ENCODE measurements at regions not wholly inside any gene's neighbourhood (a gene's known extent, or its start where the extent isn't known, plus 50 kb on each side); places are given as distances from the start of the nearest gene placed in this dataset.

DNA sequence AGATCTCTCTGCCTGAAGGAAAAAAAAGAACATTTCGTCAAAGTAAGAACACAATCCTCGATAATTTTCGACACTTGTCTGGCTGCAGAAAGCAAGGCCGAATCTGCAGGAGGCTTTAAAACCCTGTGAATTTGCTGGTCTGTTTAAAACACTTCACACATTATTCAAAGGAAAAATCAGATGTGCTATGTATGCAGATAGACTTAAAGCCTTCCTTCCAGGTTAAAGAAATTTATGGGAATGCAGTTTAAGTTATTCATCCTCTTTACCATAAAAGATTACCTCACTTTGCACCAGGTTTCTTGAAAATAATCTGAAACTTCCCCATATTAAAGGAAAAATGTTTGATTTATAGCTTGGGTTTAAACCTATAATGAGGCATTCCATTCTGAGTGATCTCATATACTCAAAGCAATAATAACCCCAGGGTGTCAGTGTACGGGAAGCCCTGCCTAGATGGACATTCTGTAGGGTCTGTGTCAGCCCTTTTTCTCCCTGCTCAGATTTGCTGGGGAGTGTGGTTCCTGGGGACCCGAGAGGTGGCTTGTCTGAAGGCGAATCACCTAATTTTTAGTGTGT is 323.5 kb upstream of the SLC24A2 start:
- DNase-seq: no peak

- no peak for DNase-seq
Measured at GRCh38 chr9:20111173-20111843, 322.5 kb upstream of the SLC24A2 start.

DNA sequence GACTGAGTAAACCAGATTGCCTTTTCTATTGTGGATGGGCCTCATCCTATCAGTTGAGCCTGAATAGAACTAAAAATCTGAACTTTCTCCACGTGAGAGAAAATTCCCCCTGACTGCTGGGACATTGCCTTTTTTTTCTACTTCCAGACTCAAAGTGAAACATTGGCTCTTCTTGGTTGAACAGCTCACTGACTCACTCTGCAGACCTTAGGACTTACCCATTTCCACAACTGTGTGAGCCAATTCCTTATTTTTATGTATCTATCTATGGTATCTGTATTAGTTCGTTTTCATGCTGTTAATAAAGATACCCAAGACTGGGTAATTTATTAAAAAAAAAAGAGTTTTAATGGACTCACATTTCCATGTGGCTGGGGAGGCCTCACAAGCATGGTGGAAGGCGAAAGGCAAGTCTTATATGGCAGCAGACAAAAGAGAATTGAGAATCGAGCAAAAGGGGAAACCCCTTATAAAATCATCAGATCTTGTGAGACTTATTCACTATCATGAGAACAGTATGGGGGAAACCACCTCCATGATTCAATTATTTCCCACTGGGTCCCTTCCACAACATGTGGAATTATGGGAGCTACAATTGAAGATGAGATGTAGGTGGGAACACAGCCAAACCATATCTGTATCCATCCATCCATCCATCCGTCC is 306.7 kb upstream of the SLC24A2 start:
- no peak for DNase-seq

GRCh38 chr9:20092561-20092960 is 303.7 kb upstream of the SLC24A2 start:
- DNase-seq: no peak

DNA sequence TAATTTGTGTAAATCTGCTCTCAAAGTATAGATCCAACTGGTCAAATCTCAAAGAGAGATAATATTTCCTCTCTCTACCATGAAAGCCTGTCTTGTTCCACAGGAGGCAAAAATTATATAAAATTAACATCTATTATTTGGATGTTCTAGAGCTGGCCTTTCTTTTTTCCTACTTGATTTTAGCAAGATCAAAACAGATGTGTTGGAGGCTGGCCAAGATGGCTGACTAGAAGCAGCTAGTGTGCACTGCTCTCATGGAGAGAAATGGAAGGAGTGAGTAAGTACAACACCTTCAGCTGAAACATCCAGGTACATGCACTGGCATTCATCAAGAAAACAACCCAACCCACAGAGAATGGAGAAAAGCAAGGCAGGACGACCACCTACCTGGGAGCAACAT is 298.6 kb upstream of the SLC24A2 start:
- DNase-seq: no peak

GRCh38 chr9:20085842-20086241 is 297.0 kb upstream of the SLC24A2 start:
- DNase-seq: no peak

DNA sequence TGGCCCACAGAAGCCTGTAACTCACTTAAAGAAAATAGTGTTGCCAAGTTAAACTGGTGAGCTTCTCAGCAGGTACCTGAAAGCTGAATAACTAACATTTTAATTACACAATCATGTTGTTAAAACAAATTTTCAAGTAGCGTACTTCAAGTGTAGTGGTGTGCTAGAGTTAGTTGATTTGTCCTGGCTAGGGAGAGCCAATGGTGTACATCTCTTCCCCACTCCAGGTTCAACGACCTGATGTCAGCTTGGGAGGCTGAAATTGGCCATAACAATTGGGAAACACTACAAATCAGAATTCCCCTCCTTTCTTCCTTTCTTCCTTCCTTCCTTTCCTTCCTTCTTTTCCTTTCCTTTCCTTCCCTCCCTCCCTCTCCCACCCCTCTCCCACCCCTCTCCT is 295.3 kb upstream of the SLC24A2 start:
- DNase-seq: no peak

- DNase-seq: no peak
Measured at GRCh38 chr9:20083390-20083789, 294.6 kb upstream of the SLC24A2 start.

- no peak for DNase-seq
Measured at GRCh38 chr9:20082831-20083230, 294.0 kb upstream of the SLC24A2 start.

GRCh38 chr9:20082406-20082805 is 293.6 kb upstream of the SLC24A2 start:
- no peak for DNase-seq

DNA sequence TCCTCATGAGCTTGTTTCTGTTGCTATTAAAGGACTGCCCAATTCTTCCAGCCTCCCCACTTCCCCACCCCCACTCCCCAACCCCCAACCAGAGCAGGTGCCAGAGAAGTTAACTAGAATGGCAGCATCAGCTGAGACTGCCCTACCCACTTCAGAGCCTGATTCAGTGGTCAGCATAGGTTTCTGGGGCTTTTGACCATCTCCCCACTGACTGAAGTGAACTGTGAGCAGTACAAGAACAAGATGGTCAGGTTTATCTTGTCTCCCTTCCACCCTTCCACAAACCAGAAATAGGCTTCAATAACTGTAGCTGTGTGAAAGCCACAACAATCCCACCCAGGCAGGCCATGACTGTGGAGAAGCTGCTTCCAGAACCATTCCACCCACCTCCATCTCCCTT is 289.4 kb upstream of the SLC24A2 start:
- no peak for DNase-seq

- DNase-seq: no peak
Measured at GRCh38 chr9:20074291-20074690, 285.5 kb upstream of the SLC24A2 start.

DNA sequence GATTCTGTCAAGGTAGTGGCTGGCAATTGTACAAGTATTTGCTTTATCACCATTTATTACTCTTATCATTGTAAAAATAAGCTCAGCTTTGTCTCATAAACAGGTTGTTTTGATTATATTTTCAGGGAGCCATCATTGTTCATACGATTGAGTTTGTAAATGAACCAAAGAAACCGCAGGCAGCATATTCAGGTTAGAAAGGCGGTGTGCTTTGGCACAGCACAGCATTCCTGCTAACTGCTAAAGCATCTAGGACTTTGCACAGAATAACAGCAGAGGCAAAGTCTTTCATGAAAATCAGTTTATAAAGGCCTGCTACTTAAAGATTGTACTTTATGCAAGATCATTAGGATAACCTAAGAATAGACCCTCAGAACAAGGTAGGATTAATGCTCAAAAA is 281.5 kb upstream of the SLC24A2 start:
- DNase-seq: no peak

GRCh38 chr9:20065796-20066700 is 277.2 kb upstream of the SLC24A2 start:
- DNase-seq: no peak

DNA sequence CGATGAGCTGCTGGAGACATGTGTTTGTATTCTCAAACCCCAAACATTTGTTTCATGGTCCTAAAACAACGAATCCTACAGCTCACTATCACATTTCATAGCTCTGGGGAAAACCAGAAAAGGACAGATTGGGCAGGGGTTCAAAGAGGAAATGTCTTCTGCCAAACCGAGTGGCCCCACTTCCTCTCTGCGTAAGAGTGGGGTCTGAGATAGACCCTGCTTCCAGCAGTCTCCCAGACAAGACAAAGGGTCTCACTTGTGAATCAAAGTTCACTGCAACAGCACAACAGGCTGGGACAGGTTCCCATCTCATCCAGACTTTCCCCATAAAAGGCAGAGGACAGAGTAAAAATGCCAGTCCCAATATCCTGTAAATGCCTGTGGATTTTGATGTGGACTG is 276.2 kb upstream of the SLC24A2 start:
- DNase-seq: no peak

DNA sequence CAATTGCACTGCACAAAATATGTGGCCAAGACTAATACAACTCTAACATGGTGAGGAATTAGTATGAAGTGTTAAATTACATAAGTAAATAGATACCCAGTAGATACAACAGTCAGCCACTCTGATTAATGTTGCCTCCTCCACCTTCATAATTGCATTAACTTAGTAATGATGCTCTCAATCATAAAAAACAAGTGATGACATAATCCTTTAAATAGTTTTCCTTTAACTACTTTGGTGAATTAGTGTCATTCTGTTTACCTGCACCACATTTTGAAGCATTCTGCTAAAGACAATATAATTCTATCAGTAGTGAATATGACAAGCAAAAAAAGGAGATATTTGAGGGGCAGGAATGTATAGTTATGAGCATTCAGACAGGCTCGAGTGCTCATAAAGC is 265.9 kb upstream of the SLC24A2 start:
- no peak for DNase-seq

GRCh38 chr9:20048985-20049384 is 260.1 kb upstream of the SLC24A2 start:
- no peak for DNase-seq

DNA sequence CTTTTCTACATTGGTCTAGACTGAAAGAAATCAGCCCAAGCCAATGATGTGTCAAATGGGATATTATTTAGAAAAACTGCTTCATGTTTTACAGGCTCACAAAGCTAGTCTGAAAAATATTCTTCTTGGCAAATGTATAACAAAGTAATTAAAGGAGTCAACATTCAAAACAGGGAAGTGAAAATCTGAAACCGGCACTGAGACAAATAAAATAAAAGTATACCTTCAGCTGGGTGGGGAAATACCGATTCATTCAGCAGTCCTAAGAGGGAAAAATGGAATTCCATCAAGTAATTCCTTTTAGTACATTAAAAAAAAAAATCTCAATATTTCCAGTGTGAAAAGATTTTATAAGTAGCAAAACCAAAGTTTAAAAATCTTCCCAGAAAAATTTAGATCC is 259.6 kb upstream of the SLC24A2 start:
- no peak for DNase-seq

GRCh38 chr9:20044686-20045085 is 255.8 kb upstream of the SLC24A2 start:
- no peak for DNase-seq

DNA sequence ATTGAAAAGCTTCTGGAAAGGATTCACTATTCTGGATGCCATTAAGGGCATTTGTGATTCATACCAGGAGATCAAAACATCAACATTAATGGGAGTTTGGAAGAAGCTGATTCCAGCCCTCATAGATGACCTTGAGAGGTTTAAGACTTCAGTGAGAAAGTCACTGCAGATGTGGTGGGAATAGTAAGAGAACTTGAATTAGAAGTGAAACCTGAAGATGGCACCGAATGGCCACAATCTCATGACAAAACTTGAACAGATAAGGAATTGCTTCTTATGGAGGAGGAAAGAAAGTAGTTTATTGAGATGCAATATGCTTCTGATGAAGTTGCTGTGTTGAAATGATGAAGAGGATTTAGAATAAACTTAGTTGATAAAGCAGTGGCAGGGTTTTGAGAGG is 254.6 kb upstream of the SLC24A2 start:
- DNase-seq: no peak

DNA sequence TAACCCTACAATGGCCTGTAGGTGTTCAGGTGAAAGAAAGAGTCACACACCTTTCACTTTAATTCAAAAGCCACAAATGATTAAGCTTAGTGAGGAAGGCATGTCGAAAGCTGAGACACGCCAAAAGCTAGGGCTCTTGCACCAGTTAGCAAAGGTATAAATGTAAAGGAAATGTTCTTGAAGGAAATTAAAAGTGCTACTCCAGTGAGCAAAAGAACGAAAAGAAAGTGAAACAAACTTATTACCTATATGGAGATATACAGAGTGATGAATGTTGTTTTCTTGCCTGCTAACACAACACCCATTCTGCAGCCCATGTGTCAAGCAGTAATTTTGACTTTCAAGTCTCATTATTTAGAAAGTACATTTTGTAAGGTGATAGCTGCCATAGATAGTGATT is 254.2 kb upstream of the SLC24A2 start:
- DNase-seq: peak; percentile 18

DNA sequence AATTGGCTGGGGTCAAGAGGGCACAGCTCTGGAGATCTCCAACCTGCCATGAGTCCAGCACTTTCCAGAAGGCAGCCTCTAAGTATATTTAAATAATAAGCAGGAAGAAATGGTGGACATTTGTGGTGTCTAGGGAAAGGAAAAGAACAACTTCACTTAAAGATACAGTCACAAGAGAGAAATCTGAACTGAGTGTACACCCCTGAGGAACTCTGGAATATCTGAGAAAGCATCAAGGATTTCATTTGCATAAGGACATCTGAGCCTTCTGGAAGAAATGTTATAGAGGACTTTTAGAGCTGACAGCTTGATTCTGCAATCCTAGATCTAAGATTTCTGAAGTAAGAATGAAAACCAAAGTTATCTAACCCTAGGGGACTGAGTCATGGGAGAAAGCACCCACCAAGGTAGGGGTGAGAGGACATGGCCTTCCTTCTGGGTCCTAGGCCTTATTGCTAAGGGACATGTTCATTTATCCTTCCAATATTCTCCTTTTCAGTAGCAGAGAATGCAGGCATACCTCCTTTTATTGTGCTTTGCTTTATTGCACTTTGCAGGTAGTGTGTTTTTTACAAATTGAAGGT is 253.4 kb upstream of the SLC24A2 start:
- DNase-seq: no peak

DNA sequence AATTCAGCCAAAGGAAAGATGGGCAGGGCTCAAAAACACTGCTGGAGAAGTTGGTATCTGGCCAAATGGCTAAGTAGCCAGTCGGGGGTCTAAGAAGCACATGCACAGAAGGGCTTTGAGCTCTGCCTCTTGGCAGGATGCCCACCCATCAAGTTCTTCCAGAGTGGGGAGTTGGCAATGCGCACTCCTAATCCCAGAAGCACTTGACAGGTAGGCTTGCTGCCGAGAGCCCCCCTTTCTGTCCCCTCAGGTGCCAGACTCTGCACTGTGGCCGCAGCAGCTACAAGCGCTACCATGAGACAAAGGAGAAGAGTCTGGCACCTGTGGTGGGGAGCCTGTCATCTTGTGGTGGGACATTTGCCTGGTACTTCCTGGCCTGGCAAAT is 252.9 kb upstream of the SLC24A2 start:
- DNase-seq: no peak

All from activated CD4-positive, alpha-beta T cell treated with anti-CD3 and anti-CD28 coated beads for 48 hours (primary cell).